ENCODE measurements at regions not wholly inside any gene's neighbourhood (a gene's known extent, or its start where the extent isn't known, plus 50 kb on each side); places are given as distances from the start of the nearest gene placed in this dataset.

DNA sequence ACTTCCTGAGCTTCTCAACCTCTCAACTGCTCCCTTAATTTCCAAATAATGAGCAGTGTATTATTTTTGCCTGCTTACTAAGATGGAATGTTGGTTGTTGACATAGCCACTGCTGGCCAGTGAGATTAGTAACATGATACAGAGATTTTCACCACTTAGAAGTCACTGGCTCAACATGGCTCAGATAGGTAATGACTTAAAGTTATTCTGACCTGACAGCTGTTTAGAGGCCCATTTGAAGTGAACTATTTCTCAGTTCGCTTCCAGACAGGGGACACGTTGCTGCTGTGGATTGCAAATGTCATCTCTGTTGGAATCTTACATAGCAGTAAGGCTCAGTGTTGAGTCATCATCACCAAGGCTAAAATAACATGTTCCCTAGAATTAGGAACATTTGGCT is 490.2 kb downstream of the TLE4 start:
- TF ChIP-seq, protein P1, sequence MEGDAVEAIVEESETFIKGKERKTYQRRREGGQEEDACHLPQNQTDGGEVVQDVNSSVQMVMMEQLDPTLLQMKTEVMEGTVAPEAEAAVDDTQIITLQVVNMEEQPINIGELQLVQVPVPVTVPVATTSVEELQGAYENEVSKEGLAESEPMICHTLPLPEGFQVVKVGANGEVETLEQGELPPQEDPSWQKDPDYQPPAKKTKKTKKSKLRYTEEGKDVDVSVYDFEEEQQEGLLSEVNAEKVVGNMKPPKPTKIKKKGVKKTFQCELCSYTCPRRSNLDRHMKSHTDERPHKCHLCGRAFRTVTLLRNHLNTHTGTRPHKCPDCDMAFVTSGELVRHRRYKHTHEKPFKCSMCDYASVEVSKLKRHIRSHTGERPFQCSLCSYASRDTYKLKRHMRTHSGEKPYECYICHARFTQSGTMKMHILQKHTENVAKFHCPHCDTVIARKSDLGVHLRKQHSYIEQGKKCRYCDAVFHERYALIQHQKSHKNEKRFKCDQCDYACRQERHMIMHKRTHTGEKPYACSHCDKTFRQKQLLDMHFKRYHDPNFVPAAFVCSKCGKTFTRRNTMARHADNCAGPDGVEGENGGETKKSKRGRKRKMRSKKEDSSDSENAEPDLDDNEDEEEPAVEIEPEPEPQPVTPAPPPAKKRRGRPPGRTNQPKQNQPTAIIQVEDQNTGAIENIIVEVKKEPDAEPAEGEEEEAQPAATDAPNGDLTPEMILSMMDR (IDR thresholded peaks at IDR 0.05; ENCODE audit: poor library complexity) = no peak
- TF ChIP-seq EZH2phosphoT487 (IDR thresholded peaks at IDR 0.05; ENCODE audit: low read depth, severe bottlenecking, unreplicated experiment) = no peak

Data from hepatocyte (in vitro differentiated cells).